GM21723 (cell line): ENCODE measurements at regions not wholly inside any gene's neighbourhood (a gene's known extent, or its start where the extent isn't known, plus 50 kb on each side); places are given as distances from the start of the nearest gene placed in this dataset.

Experiments used
- ATAC-seq: cut with Tn5 transposase; IDR thresholded peaks from one replicate; pipeline ENCODE4 v1.9.1; 2021; ENCODE audit warnings: mild to moderate bottlenecking, moderate library complexity; ENCODE audit not compliant: unreplicated experiment

- no peak for ATAC-seq
Observed at GRCh38 chr22:48371391-48371790, 1456.3 kb downstream of the BRD1 start.

GRCh38 chr22:48370508-48371325 lies 1457.0 kb downstream of the BRD1 start:
- no peak for ATAC-seq

GRCh38 chr22:48369789-48370507 lies 1457.7 kb downstream of the BRD1 start:
- no peak for ATAC-seq

- no peak for ATAC-seq
Observed at GRCh38 chr22:48368975-48369525, 1458.6 kb downstream of the BRD1 start.

- no peak for ATAC-seq
Observed at GRCh38 chr22:48367731-48368130, 1459.9 kb downstream of the BRD1 start.

GRCh38 chr22:48366591-48366990 lies 1461.1 kb downstream of the BRD1 start:
- ATAC-seq = no peak

GRCh38 chr22:48366056-48366455 lies 1461.6 kb downstream of the BRD1 start:
- no peak for ATAC-seq

- no peak for ATAC-seq
Observed at GRCh38 chr22:48365386-48365785, 1462.3 kb downstream of the BRD1 start.

GRCh38 chr22:48362721-48363404 lies 1464.8 kb downstream of the BRD1 start:
- ATAC-seq = no peak

GRCh38 chr22:48361099-48361639 lies 1466.5 kb downstream of the BRD1 start:
- ATAC-seq = no peak

GRCh38 chr22:48359613-48359965 lies 1468.1 kb downstream of the BRD1 start:
- no peak for ATAC-seq

GRCh38 chr22:48358886-48359612 lies 1468.6 kb downstream of the BRD1 start:
- ATAC-seq = no peak

- no peak for ATAC-seq
Observed at GRCh38 chr22:48357961-48358360, 1469.7 kb downstream of the BRD1 start.

- no peak for ATAC-seq
Observed at GRCh38 chr22:48357196-48357595, 1470.5 kb downstream of the BRD1 start.

GRCh38 chr22:48356731-48357130 lies 1470.9 kb downstream of the BRD1 start:
- ATAC-seq = no peak

- no peak for ATAC-seq
Observed at GRCh38 chr22:48354096-48354495, 1473.6 kb downstream of the BRD1 start.

- no peak for ATAC-seq
Observed at GRCh38 chr22:48353116-48353947, 1474.3 kb downstream of the BRD1 start.

GRCh38 chr22:48352086-48352911 lies 1475.4 kb downstream of the BRD1 start:
- ATAC-seq = no peak
